Liver (tissue), 8 donors: ENCODE measurements at regions not wholly inside any gene's neighbourhood (a gene's known extent, or its start where the extent isn't known, plus 50 kb on each side); places are given as distances from the start of the nearest gene placed in this dataset.

Source experiments
- DNase-seq: peaks from one replicate; pipeline ENCODE4 v3.0.0-alpha.2; 2017; ENCODE audit warnings: low spot score
- H3K27ac ChIP-seq, 2 donors: one replicate each; pipeline ENCODE4 v1.7.0; 2013; ENCODE audit warnings: inconsistent platforms in 2 of 2, low read length in 2 of 2, control low read depth in 1 of 2, low read depth in 1 of 2, mild to moderate bottlenecking in 1 of 2
- H3K27me3 ChIP-seq, 4 donors: one replicate each; pipeline versions ENCODE4 v1.6.1 to v1.7.0; 2013; ENCODE audit warnings: low read length in 3 of 4, inconsistent platforms in 1 of 4, mild to moderate bottlenecking in 1 of 4, moderate library complexity in 1 of 4; ENCODE audit not compliant: control insufficient read depth in 4 of 4, insufficient read depth in 4 of 4
- H3K36me3 ChIP-seq, 4 donors: one replicate each; pipeline versions ENCODE4 v1.6.1 to v1.7.0; 2013; ENCODE audit warnings: low read length in 3 of 4, mild to moderate bottlenecking in 3 of 4, low read depth in 1 of 4, moderate library complexity in 1 of 4; ENCODE audit not compliant: control insufficient read depth in 4 of 4, insufficient read depth in 3 of 4
- H3K4me1 ChIP-seq, 4 donors: one replicate each; pipeline versions ENCODE4 v1.6.1 to v1.7.0; 2013; ENCODE audit warnings: low read length in 3 of 4, mild to moderate bottlenecking in 3 of 4, moderate library complexity in 1 of 4; ENCODE audit not compliant: control insufficient read depth in 4 of 4, insufficient read depth in 4 of 4
- H3K4me3 ChIP-seq, 3 donors: one replicate each; pipeline versions ENCODE4 v1.6.1 to v1.7.0; 2013; ENCODE audit warnings: low read length in 3 of 3, control low read depth in 1 of 3, low read depth in 1 of 3, mild to moderate bottlenecking in 1 of 3
- H3K9ac ChIP-seq, 2 donors: one replicate each; pipeline ENCODE4 v1.7.0; 2013; ENCODE audit warnings: low read length in 2 of 2, mild to moderate bottlenecking in 2 of 2, moderate library complexity in 2 of 2, control low read depth in 1 of 2, low read depth in 1 of 2
- H3K9me3 ChIP-seq, 4 donors: one replicate each; pipeline versions ENCODE4 v1.6.1 to v1.7.0; 2013; ENCODE audit warnings: low read length in 3 of 4; ENCODE audit not compliant: control insufficient read depth in 4 of 4
- EGR1 ChIP-seq, 2 donors: IDR thresholded peaks; 2 replicates each; pipeline ENCODE4 v1.6.1; 2016 to 2018; ENCODE audit warnings: antibody characterized with exemption in 2 of 2, low read depth in 2 of 2
- FOXA1 ChIP-seq: IDR thresholded peaks from 2 replicates; pipeline ENCODE4 v1.6.1; 2016; ENCODE audit warnings: antibody characterized with exemption
- FOXA2 ChIP-seq: IDR thresholded peaks from 2 replicates; pipeline ENCODE4 v1.6.1; 2016; ENCODE audit warnings: antibody characterized with exemption
- GABPA ChIP-seq, 2 donors: IDR thresholded peaks in 1 of 2; conservative IDR thresholded peaks in 1 of 2; 2 replicates each; pipeline ENCODE4 v1.6.1; 2016; ENCODE audit warnings: antibody characterized with exemption in 2 of 2, mild to moderate bottlenecking in 1 of 2, moderate library complexity in 1 of 2
- HNF4A ChIP-seq, 2 donors: conservative IDR thresholded peaks; 2 replicates each; pipeline ENCODE4 v1.6.1; 2016; ENCODE audit warnings: antibody characterized with exemption in 2 of 2, mild to moderate bottlenecking in 2 of 2
- HNF4G ChIP-seq: IDR thresholded peaks from 2 replicates; pipeline ENCODE4 v1.6.1; 2016; ENCODE audit warnings: antibody characterized with exemption
- JUND ChIP-seq, 2 donors: IDR thresholded peaks; 2 replicates each; pipeline ENCODE4 v1.6.1; 2016; ENCODE audit warnings: antibody characterized with exemption in 2 of 2
- NR2F2 ChIP-seq: IDR thresholded peaks from 2 replicates; pipeline ENCODE4 v1.6.1; 2016; ENCODE audit warnings: antibody characterized with exemption
- RAD21 ChIP-seq, 2 donors: IDR thresholded peaks; 2 replicates each; pipeline ENCODE4 v1.6.1; 2016; ENCODE audit warnings: antibody characterized with exemption in 2 of 2, mild to moderate bottlenecking in 2 of 2
- RXRA ChIP-seq, 2 donors: IDR thresholded peaks; 2 replicates each; pipeline ENCODE4 v1.6.1; 2017 to 2018; ENCODE audit warnings: antibody characterized with exemption in 2 of 2, mild to moderate bottlenecking in 1 of 2
- SP1 ChIP-seq: IDR thresholded peaks from 2 replicates; pipeline ENCODE4 v1.6.1; 2018; ENCODE audit warnings: antibody characterized with exemption, mild to moderate bottlenecking
- TAF1 ChIP-seq: conservative IDR thresholded peaks from 2 replicates; pipeline ENCODE4 v1.6.1; 2016; ENCODE audit warnings: antibody characterized with exemption, mild to moderate bottlenecking
- YY1 ChIP-seq: IDR thresholded peaks from 2 replicates; pipeline ENCODE4 v1.6.1; 2016; ENCODE audit warnings: antibody characterized with exemption, mild to moderate bottlenecking
- WGBS: extraction: QIAGEN DNeasy Blood & Tissue Kit; methylation state at CpG from one replicate; pipeline ENCODE4 v1.1.7; 2013; 5-methylcytosine and 5-hydroxymethylcytosine counted together
- TF ChIP-seq, protein P1 (sequence below): IDR thresholded peaks from 2 replicates; pipeline ENCODE4 v1.6.1; 2016; ENCODE audit warnings: antibody characterized with exemption
- TF ChIP-seq, protein P2 (sequence below): IDR thresholded peaks from 2 replicates; pipeline ENCODE4 v1.6.1; 2016; ENCODE audit warnings: antibody characterized with exemption, mild to moderate bottlenecking
- TF ChIP-seq, protein P3 (sequence below): IDR thresholded peaks from 2 replicates; pipeline ENCODE4 v1.6.1; 2016; ENCODE audit warnings: antibody characterized with exemption
- TF ChIP-seq, protein P4 (sequence below): fragments of 150-350 bp; IDR thresholded peaks from 2 replicates; pipeline ENCODE4 v1.5.1; 2017; ENCODE audit warnings: improper control_type of control experiment, low read depth, low read length; ENCODE audit not compliant: missing input control
- TF ChIP-seq, protein P5 (sequence below): IDR thresholded peaks from 2 replicates; pipeline ENCODE4 v1.6.1; 2016; ENCODE audit warnings: antibody characterized with exemption
- donor health status: healthy.
- donor health status: healthy.
- donor health status: healthy.
- donor health status: healthy.
- donor health status: healthy.

DNA sequence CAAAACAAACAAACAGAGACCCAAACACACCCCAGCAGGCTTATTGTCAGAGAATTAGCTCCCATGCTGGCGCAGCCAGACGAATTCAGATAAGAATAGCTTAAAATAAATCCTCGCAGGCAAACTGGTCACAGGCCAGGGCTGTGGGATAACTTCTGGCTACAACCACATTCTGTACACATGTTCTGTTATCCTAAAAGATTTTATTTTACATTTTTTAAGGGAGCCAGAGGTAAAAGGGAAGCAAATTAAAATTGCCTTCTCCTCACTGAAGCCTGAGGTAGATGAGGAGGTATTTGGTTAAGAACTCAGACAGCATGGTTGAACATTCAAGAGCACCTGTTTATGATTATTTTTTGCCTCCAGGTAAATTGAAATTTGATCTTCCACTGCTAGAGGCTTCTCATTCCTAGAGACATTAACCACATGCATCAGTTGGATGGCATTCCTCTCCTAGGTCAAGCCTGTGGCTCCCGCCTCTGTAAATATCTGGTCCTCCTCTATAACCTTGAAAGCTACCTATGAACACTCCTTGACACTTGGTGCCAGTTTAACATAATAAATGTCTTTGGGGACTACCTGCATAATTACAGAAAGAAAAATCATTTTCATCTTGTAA is 190.3 kb downstream of the SATB1 start:
- H3K27ac ChIP-seq: no peak overlapping the region
- no peak overlapping the region for H3K4me3 ChIP-seq
- no peaks in the 10 kb centered on the region for H3K36me3 ChIP-seq
- WGBS: 47% methylated on average over 4 of the region's 4 CpGs
- H3K9me3 ChIP-seq: no peaks in the 10 kb centered on the region
- DNase-seq: no peak
- peaks cover 0 to 4% (median 0%) of the 10 kb centered on the region in 4 donors for H3K27me3 ChIP-seq
- H3K4me1 ChIP-seq: no peaks in the 10 kb centered on the region
- H3K9ac ChIP-seq: no peak overlapping the region
- TF ChIP-seq HNF4A (conservative IDR thresholded peaks at IDR 0.05) (no peak), SP1 (no peak), JUND (IDR thresholded peaks at IDR 0.05) (no peak), NR2F2 (no peak), FOXA2 (no peak), FOXA1 (no peak), EGR1 (IDR thresholded peaks at IDR 0.05; ENCODE audit: low read depth in 2 of 2) (no peak), RAD21 (IDR thresholded peaks at IDR 0.05) (no peak), GABPA (IDR thresholded peaks at IDR 0.05 in 1 of 2, conservative IDR thresholded peaks at IDR 0.05 in 1 of 2) (no peak), YY1 (no peak), HNF4G (no peak), RXRA (IDR thresholded peaks at IDR 0.05) (no peak), TAF1 (no peak)
- TF ChIP-seq, protein P1, sequence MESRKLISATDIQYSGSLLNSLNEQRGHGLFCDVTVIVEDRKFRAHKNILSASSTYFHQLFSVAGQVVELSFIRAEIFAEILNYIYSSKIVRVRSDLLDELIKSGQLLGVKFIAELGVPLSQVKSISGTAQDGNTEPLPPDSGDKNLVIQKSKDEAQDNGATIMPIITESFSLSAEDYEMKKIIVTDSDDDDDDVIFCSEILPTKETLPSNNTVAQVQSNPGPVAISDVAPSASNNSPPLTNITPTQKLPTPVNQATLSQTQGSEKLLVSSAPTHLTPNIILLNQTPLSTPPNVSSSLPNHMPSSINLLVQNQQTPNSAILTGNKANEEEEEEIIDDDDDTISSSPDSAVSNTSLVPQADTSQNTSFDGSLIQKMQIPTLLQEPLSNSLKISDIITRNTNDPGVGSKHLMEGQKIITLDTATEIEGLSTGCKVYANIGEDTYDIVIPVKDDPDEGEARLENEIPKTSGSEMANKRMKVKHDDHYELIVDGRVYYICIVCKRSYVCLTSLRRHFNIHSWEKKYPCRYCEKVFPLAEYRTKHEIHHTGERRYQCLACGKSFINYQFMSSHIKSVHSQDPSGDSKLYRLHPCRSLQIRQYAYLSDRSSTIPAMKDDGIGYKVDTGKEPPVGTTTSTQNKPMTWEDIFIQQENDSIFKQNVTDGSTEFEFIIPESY: no peak
- TF ChIP-seq, protein P2, sequence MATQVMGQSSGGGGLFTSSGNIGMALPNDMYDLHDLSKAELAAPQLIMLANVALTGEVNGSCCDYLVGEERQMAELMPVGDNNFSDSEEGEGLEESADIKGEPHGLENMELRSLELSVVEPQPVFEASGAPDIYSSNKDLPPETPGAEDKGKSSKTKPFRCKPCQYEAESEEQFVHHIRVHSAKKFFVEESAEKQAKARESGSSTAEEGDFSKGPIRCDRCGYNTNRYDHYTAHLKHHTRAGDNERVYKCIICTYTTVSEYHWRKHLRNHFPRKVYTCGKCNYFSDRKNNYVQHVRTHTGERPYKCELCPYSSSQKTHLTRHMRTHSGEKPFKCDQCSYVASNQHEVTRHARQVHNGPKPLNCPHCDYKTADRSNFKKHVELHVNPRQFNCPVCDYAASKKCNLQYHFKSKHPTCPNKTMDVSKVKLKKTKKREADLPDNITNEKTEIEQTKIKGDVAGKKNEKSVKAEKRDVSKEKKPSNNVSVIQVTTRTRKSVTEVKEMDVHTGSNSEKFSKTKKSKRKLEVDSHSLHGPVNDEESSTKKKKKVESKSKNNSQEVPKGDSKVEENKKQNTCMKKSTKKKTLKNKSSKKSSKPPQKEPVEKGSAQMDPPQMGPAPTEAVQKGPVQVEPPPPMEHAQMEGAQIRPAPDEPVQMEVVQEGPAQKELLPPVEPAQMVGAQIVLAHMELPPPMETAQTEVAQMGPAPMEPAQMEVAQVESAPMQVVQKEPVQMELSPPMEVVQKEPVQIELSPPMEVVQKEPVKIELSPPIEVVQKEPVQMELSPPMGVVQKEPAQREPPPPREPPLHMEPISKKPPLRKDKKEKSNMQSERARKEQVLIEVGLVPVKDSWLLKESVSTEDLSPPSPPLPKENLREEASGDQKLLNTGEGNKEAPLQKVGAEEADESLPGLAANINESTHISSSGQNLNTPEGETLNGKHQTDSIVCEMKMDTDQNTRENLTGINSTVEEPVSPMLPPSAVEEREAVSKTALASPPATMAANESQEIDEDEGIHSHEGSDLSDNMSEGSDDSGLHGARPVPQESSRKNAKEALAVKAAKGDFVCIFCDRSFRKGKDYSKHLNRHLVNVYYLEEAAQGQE: no peak
- TF ChIP-seq, protein P3, sequence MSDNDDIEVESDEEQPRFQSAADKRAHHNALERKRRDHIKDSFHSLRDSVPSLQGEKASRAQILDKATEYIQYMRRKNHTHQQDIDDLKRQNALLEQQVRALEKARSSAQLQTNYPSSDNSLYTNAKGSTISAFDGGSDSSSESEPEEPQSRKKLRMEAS: no peak
- TF ChIP-seq, protein P4, sequence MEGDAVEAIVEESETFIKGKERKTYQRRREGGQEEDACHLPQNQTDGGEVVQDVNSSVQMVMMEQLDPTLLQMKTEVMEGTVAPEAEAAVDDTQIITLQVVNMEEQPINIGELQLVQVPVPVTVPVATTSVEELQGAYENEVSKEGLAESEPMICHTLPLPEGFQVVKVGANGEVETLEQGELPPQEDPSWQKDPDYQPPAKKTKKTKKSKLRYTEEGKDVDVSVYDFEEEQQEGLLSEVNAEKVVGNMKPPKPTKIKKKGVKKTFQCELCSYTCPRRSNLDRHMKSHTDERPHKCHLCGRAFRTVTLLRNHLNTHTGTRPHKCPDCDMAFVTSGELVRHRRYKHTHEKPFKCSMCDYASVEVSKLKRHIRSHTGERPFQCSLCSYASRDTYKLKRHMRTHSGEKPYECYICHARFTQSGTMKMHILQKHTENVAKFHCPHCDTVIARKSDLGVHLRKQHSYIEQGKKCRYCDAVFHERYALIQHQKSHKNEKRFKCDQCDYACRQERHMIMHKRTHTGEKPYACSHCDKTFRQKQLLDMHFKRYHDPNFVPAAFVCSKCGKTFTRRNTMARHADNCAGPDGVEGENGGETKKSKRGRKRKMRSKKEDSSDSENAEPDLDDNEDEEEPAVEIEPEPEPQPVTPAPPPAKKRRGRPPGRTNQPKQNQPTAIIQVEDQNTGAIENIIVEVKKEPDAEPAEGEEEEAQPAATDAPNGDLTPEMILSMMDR: no peak
- TF ChIP-seq, protein P5, sequence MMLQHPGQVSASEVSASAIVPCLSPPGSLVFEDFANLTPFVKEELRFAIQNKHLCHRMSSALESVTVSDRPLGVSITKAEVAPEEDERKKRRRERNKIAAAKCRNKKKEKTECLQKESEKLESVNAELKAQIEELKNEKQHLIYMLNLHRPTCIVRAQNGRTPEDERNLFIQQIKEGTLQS: no peak
